Neural cell (in vitro differentiated cells): ENCODE measurements at regions not wholly inside any gene's neighbourhood (a gene's known extent, or its start where the extent isn't known, plus 50 kb on each side); places are given as distances from the start of the nearest gene placed in this dataset.
"Not testable (repeated sequence)": the region's sequence is repeated elsewhere in the genome, so short reads cannot be mapped to it uniquely, and the experiment has no call there.

ENCODE experiments used
- H2AFZ ChIP-seq: fragments of 200-600, 300-800 bp; sonication (generic), shearing (Covaris generic); 2 replicates; pipeline ENCODE4 v1.6.0; 2014; ENCODE audit warnings: low read depth, mild to moderate bottlenecking, antibody characterized with exemption, low read length, moderate library complexity
- H3F3A ChIP-seq: fragments of 200-600 bp; shearing (Covaris generic); 2 replicates; pipeline ENCODE4 v1.6.1; 2016; ENCODE audit warnings: mild to moderate bottlenecking, moderate library complexity, mixed read lengths, antibody characterized with exemption, low read length; ENCODE audit not compliant: insufficient read depth, poor library complexity, severe bottlenecking
- H3K27ac ChIP-seq: fragments of 200-600, 300-800 bp; sonication (generic), shearing (Covaris generic); 2 replicates; pipeline ENCODE4 v1.5.1; 2014; ENCODE audit warnings: mild to moderate bottlenecking, low read length, moderate library complexity
- H3K27me3 ChIP-seq: fragments of 300-800, 200-600 bp; sonication (generic), shearing (Covaris generic); 2 replicates; pipeline ENCODE4 v1.6.0; 2014; ENCODE audit warnings: mild to moderate bottlenecking, low read depth, low read length, moderate library complexity; ENCODE audit not compliant: insufficient read depth
- H3K36me3 ChIP-seq: fragments of 300-800, 200-600 bp; sonication (generic), shearing (Covaris generic); 2 replicates; pipeline ENCODE4 v1.5.1; 2014; ENCODE audit warnings: mild to moderate bottlenecking, antibody characterized with exemption, low read length, moderate library complexity; ENCODE audit not compliant: insufficient read depth
- H3K4me2 ChIP-seq: fragments of 300-800, 200-600 bp; sonication (generic), shearing (Covaris generic); 2 replicates; pipeline ENCODE4 v1.6.0; 2014; ENCODE audit warnings: mild to moderate bottlenecking, low read length
- H3K4me3 ChIP-seq: fragments of 300-800, 200-600 bp; sonication (generic), shearing (Covaris generic); 2 replicates; pipeline ENCODE4 v1.5.1; 2014; ENCODE audit warnings: mild to moderate bottlenecking, low read length, moderate library complexity
- H3K79me2 ChIP-seq: fragments of 200-600 bp; shearing (Covaris generic); replicated peaks from 2 replicates; pipeline ENCODE4 v1.6.0; 2014; ENCODE audit warnings: mild to moderate bottlenecking, low read length, moderate library complexity; ENCODE audit not compliant: insufficient read depth
- H3K9ac ChIP-seq: fragments of 300-800, 200-600 bp; sonication (generic), shearing (Covaris generic); 2 replicates; pipeline ENCODE4 v1.6.1; 2016; ENCODE audit warnings: mild to moderate bottlenecking, low read length, mixed read lengths
- H3K9me2 ChIP-seq: fragments of 200-600 bp; shearing (Covaris generic); 2 replicates; pipeline ENCODE4 v1.6.1; 2016; ENCODE audit warnings: mild to moderate bottlenecking, low read length, mixed read lengths; ENCODE audit not compliant: insufficient read depth
- H3K9me3 ChIP-seq: fragments of 200-600, 300-800 bp; sonication (generic), shearing (Covaris generic); 2 replicates; pipeline ENCODE4 v1.6.1; 2016; ENCODE audit warnings: mild to moderate bottlenecking, mixed run types, low read length, moderate library complexity, mixed read lengths
- H4K20me1 ChIP-seq: fragments of 200-600 bp; shearing (Covaris generic); 2 replicates; pipeline ENCODE4 v1.6.1; 2016; ENCODE audit warnings: mild to moderate bottlenecking, mixed run types; ENCODE audit not compliant: insufficient read depth
- EP300 ChIP-seq: fragments of 450-650 bp; conservative IDR thresholded peaks from 2 replicates; pipeline ENCODE4 v1.6.1; 2014; ENCODE audit warnings: antibody characterized with exemption, mild to moderate bottlenecking, moderate library complexity; ENCODE audit not compliant: poor library complexity, severe bottlenecking
- EZH2 ChIP-seq: fragments of 200-600, 300-800 bp; shearing (Covaris generic), sonication (generic); IDR thresholded peaks from 2 replicates; pipeline ENCODE4 v1.6.1; 2014; ENCODE audit warnings: antibody characterized with exemption, low read length, borderline replicate concordance, mild to moderate bottlenecking; ENCODE audit not compliant: insufficient read depth, poor library complexity, severe bottlenecking
- MXI1 ChIP-seq: fragments of 450-650 bp; conservative IDR thresholded peaks from 2 replicates; pipeline ENCODE4 v1.6.1; 2014; ENCODE audit warnings: antibody characterized with exemption, mild to moderate bottlenecking; ENCODE audit not compliant: poor library complexity, severe bottlenecking
- POLR2AphosphoS5 ChIP-seq: IDR thresholded peaks from 2 replicates; pipeline ENCODE4 v1.6.1; 2012
- RAD21 ChIP-seq: fragments of 450-650 bp; conservative IDR thresholded peaks from 2 replicates; pipeline ENCODE4 v1.6.1; 2014; ENCODE audit warnings: antibody characterized with exemption, mild to moderate bottlenecking, moderate library complexity
- SMC3 ChIP-seq: fragments of 450-650 bp; conservative IDR thresholded peaks from 2 replicates; pipeline ENCODE4 v1.6.1; 2014; ENCODE audit warnings: antibody characterized with exemption, mild to moderate bottlenecking, moderate library complexity; ENCODE audit not compliant: poor library complexity
- TAF1 ChIP-seq: IDR thresholded peaks from 2 replicates; pipeline ENCODE4 v1.6.1; 2012; ENCODE audit warnings: low read depth
- TF ChIP-seq, protein P1 (sequence below): fragments of 450-650 bp; IDR thresholded peaks from 2 replicates; pipeline ENCODE4 v1.5.1; 2014; ENCODE audit warnings: antibody characterized with exemption, mild to moderate bottlenecking, moderate library complexity; ENCODE audit not compliant: poor library complexity, severe bottlenecking
- TF ChIP-seq, protein P2 (sequence below): IDR thresholded peaks from 2 replicates; pipeline ENCODE4 v1.6.1; 2012; ENCODE audit warnings: borderline replicate concordance

DNA sequence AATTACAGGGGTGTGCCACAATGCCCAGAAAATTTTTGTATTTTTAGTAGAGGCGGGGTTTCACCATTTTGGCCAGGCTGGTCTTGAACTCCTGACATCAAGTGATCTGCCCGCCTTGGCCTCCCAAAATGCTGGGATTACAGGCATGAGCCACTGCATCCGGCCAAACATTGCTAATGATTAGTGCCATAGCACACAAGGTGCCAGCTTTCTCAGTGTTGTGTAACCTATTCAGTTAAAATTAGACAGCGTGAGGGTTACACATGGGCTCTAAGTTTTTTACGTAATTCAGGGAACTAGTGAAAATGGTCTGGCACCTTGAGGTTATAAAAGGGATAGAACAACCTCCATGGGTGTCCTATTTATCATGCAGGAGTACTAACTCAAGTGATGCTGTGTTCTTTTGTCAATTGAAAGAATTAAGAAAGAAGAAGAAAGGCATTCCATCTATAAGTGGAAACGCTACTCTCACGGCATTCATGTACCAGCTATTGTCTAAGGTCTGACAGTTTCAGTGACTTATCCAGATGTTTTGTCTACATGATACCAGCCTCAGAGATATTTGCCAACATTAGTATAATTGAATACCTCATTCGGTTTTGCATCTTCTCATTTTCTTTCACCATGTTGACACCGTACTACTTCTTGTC is 84.7 kb downstream of the EOMES start:
- no peak overlapping the region for H3K27ac ChIP-seq
- no peaks in the 10 kb centered on the region for H3F3A ChIP-seq
- H3K4me3 ChIP-seq, result no peak overlapping the region
- no peaks in the 10 kb centered on the region for H3K9me3 ChIP-seq
- no peaks in the 10 kb centered on the region for H3K79me2 ChIP-seq
- no peaks in the 10 kb centered on the region for H3K27me3 ChIP-seq
- no peak for TF ChIP-seq TAF1
- no peak for TF ChIP-seq POLR2AphosphoS5
- no peak for TF ChIP-seq EZH2
- TF ChIP-seq MXI1, result no peak
- TF ChIP-seq, protein P1, sequence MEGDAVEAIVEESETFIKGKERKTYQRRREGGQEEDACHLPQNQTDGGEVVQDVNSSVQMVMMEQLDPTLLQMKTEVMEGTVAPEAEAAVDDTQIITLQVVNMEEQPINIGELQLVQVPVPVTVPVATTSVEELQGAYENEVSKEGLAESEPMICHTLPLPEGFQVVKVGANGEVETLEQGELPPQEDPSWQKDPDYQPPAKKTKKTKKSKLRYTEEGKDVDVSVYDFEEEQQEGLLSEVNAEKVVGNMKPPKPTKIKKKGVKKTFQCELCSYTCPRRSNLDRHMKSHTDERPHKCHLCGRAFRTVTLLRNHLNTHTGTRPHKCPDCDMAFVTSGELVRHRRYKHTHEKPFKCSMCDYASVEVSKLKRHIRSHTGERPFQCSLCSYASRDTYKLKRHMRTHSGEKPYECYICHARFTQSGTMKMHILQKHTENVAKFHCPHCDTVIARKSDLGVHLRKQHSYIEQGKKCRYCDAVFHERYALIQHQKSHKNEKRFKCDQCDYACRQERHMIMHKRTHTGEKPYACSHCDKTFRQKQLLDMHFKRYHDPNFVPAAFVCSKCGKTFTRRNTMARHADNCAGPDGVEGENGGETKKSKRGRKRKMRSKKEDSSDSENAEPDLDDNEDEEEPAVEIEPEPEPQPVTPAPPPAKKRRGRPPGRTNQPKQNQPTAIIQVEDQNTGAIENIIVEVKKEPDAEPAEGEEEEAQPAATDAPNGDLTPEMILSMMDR, result no peak
- TF ChIP-seq EP300, result no peak
- TF ChIP-seq, protein P2, sequence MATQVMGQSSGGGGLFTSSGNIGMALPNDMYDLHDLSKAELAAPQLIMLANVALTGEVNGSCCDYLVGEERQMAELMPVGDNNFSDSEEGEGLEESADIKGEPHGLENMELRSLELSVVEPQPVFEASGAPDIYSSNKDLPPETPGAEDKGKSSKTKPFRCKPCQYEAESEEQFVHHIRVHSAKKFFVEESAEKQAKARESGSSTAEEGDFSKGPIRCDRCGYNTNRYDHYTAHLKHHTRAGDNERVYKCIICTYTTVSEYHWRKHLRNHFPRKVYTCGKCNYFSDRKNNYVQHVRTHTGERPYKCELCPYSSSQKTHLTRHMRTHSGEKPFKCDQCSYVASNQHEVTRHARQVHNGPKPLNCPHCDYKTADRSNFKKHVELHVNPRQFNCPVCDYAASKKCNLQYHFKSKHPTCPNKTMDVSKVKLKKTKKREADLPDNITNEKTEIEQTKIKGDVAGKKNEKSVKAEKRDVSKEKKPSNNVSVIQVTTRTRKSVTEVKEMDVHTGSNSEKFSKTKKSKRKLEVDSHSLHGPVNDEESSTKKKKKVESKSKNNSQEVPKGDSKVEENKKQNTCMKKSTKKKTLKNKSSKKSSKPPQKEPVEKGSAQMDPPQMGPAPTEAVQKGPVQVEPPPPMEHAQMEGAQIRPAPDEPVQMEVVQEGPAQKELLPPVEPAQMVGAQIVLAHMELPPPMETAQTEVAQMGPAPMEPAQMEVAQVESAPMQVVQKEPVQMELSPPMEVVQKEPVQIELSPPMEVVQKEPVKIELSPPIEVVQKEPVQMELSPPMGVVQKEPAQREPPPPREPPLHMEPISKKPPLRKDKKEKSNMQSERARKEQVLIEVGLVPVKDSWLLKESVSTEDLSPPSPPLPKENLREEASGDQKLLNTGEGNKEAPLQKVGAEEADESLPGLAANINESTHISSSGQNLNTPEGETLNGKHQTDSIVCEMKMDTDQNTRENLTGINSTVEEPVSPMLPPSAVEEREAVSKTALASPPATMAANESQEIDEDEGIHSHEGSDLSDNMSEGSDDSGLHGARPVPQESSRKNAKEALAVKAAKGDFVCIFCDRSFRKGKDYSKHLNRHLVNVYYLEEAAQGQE, result no peak
- no peak for TF ChIP-seq SMC3
- TF ChIP-seq RAD21, result no peak
- H3K9me2 ChIP-seq, result no peaks in the 10 kb centered on the region
- H4K20me1 ChIP-seq, result no peaks in the 10 kb centered on the region
- no peak overlapping the region for H3K4me2 ChIP-seq
- no peak overlapping the region for H2AFZ ChIP-seq
- no peaks in the 10 kb centered on the region for H3K36me3 ChIP-seq
- no peak overlapping the region for H3K9ac ChIP-seq

DNA sequence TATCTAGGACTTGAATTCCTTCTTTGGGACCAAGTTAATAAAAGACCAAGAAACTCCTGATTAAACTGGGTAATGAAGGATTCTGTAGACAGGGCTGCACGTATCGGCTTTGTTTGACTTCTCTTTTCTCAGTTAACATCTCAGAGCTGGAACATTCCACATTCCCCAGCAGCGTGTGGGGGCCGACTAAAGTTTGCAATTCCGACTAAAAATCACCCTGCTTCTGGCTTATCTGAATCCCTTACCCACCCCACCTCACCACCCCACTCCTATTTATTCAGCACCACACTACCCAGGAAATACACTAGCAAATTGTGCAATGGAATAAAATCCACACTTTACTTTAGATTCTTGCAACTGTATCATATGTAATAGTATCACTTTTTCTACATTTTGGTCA is 87.1 kb downstream of the EOMES start:
- not testable (repeated sequence) for H3K27ac ChIP-seq, H2AFZ ChIP-seq, H3K4me3 ChIP-seq, H3K4me2 ChIP-seq, H3K79me2 ChIP-seq, H3F3A ChIP-seq, H3K9ac ChIP-seq, H4K20me1 ChIP-seq, H3K9me2 ChIP-seq, H3K36me3 ChIP-seq, H3K27me3 ChIP-seq, H3K9me3 ChIP-seq

DNA sequence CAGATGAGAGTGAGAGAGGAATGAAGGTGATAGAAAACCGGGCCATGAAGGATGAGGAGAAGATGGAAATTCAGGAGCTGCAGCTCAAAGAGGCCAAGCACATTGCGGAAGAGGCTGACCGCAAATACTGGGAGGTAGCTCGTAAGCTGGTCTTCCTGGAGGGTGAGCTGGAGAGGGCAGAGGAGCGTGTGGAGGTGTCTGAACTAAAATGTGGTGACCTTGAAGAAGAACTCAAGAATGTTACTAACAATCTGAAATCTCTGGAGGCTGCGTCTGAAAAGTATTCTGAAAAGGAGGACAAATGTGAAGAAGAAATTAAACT is 88.9 kb downstream of the EOMES start:
- TF ChIP-seq TAF1, result no peak
- no peak for TF ChIP-seq MXI1
- no peak for TF ChIP-seq EZH2
- TF ChIP-seq, protein P2, result no peak
- no peak for TF ChIP-seq SMC3
- no peak for TF ChIP-seq RAD21
- TF ChIP-seq EP300, result no peak
- TF ChIP-seq POLR2AphosphoS5, result no peak
- TF ChIP-seq, protein P1, result no peak
- Histone ChIP-seq H3K9ac (no peak overlapping the region), H3K27me3 (no peaks in the 10 kb centered on the region), H3K27ac (no peak overlapping the region), H3K9me3 (no peaks in the 10 kb centered on the region), H3K36me3 (no peaks in the 10 kb centered on the region), H3K79me2 (no peaks in the 10 kb centered on the region), H3K4me2 (no peak overlapping the region), H3K9me2 (no peaks in the 10 kb centered on the region), H3K4me3 (no peak overlapping the region), H3F3A (no peaks in the 10 kb centered on the region), H2AFZ (no peak overlapping the region), H4K20me1 (no peaks in the 10 kb centered on the region)
